HK-2 (cell line): ENCODE measurements at regions not wholly inside any gene's neighbourhood (a gene's known extent, or its start where the extent isn't known, plus 50 kb on each side); places are given as distances from the start of the nearest gene placed in this dataset.
"Not testable (repeated sequence)": the region's sequence is repeated elsewhere in the genome, so short reads cannot be mapped to it uniquely, and the experiment has no call there.

Experiments used
- DNase-seq: peaks from one replicate; pipeline ENCODE4 v3.0.0-alpha.2; 2018; ENCODE audit not compliant: unreplicated experiment

GRCh38 chr2:12877761-12878160, 161.0 kb downstream of the TRIB2 start:
- DNase-seq = no peak

- DNase-seq = no peak
Observed at GRCh38 chr2:12879649-12880048, 162.9 kb downstream of the TRIB2 start.

- no peak for DNase-seq
Observed at GRCh38 chr2:12881952-12882351, 165.2 kb downstream of the TRIB2 start.

GRCh38 chr2:12882393-12882792, 165.7 kb downstream of the TRIB2 start:
- DNase-seq = no peak

GRCh38 chr2:12883906-12884305, 167.2 kb downstream of the TRIB2 start:
- no peak for DNase-seq

- peak; percentile 5 for DNase-seq
Observed at GRCh38 chr2:12884713-12885282, 168.1 kb downstream of the TRIB2 start.

- no peak for DNase-seq
Observed at GRCh38 chr2:12890066-12890465, 173.3 kb downstream of the TRIB2 start.

GRCh38 chr2:12890481-12890991, 173.8 kb downstream of the TRIB2 start:
- no peak for DNase-seq

GRCh38 chr2:12895017-12895416, 178.3 kb downstream of the TRIB2 start:
- DNase-seq = no peak

- no peak for DNase-seq
Observed at GRCh38 chr2:12896318-12896982, 179.7 kb downstream of the TRIB2 start.

GRCh38 chr2:12897181-12897580, 180.4 kb downstream of the TRIB2 start:
- DNase-seq = no peak

GRCh38 chr2:12903272-12903671, 186.5 kb downstream of the TRIB2 start:
- DNase-seq = no peak

GRCh38 chr2:12910431-12910830, 193.7 kb downstream of the TRIB2 start:
- no peak for DNase-seq

GRCh38 chr2:12915787-12916186, 199.1 kb downstream of the TRIB2 start:
- no peak for DNase-seq

GRCh38 chr2:12918138-12918834, 201.6 kb downstream of the TRIB2 start:
- no peak for DNase-seq

GRCh38 chr2:12918835-12919445, 202.2 kb downstream of the TRIB2 start:
- no peak for DNase-seq

- no peak for DNase-seq
Observed at GRCh38 chr2:12921321-12921720, 204.6 kb downstream of the TRIB2 start.

- DNase-seq = no peak
Observed at GRCh38 chr2:12923907-12924610, 207.3 kb downstream of the TRIB2 start.

- DNase-seq = not testable (repeated sequence)
Observed at GRCh38 chr2:12926641-12927040, 209.9 kb downstream of the TRIB2 start.

- no peak for DNase-seq
Observed at GRCh38 chr2:12928197-12928774, 211.6 kb downstream of the TRIB2 start.

GRCh38 chr2:12928775-12929401, 212.2 kb downstream of the TRIB2 start:
- no peak for DNase-seq
